CD4-positive, alpha-beta T cell treated with Interleukin-21 for 1 hour (primary cell): ENCODE measurements at regions not wholly inside any gene's neighbourhood (a gene's known extent, or its start where the extent isn't known, plus 50 kb on each side); places are given as distances from the start of the nearest gene placed in this dataset.

Source experiments
- DNase-seq: peaks from one replicate; pipeline ENCODE4 v3.0.0-alpha.2; 2020

DNA sequence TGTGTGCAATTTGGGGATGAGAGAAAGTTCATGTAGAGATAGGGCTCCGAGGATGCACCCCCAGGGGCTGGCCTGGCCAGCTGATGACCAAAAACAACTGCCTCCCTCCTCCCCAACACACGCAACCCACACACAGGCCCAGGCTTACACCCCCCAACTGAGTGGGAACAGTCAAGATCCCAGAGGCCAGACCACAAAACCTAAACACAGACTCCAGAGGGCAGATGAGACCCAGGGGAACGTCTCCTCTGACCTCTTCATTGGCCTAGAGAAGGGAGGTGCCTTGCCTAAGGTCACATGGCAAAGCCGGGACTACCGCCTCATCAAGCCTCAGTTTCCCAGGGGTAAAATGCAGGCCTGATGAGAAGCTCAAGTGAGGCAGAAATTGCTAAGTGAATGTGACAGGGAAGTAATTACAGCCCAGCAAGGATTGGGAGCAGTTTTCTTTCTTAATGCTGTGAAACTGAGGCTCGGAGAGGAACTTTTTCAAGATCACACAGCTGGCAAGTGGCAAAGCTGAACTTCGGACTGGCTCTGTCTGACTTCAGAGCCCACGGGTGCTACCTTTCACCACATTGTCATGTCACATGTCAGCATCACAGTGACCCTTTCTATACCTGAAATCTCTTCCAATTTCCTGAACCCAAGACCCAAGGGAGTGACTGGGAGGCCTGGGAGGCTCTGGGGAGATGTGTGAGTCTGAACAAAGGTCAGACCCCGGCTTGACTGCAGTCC lies 69.9 kb upstream of the WNT11 start:
- DNase-seq: no peak

DNA sequence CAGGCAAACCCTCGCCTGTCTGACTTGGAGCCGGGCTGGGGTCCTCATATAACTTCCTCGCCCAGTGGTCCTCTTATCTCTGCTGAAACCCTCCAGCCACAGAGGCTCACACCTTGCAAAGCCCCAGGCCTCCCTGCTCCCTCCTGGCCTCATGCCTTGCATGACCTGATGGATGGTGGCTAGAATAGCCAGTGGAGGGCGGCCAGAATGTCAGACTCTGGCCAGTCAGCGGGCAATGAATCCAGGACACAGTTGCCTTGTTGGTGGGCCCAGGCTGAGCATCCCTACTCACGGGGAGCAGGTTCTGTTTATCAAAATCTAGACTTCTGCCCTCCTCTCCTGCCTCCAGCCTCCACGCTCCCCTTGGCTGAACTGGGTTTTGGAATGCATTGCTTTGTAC lies 69.1 kb upstream of the WNT11 start:
- DNase-seq: no peak

DNA sequence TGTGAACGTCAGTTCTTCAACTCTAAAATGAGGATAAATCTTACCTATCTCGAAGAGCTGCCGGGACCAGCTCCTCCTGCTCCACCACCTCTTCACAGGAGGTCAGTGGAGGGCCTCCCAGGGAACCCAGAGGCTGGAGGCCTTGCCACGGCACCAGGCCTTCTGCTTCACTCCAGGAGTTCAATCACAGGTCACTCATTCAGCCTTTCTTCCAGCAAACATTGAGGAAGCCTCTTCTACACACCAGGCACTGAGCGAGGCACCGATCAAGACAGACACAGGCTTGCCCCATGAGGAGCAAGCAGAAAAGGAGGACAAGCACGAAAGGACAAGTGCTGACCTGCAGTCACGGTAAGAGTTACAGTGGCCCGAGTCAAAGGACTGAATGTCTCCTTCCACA lies 64.8 kb upstream of the WNT11 start:
- DNase-seq: no peak

DNA sequence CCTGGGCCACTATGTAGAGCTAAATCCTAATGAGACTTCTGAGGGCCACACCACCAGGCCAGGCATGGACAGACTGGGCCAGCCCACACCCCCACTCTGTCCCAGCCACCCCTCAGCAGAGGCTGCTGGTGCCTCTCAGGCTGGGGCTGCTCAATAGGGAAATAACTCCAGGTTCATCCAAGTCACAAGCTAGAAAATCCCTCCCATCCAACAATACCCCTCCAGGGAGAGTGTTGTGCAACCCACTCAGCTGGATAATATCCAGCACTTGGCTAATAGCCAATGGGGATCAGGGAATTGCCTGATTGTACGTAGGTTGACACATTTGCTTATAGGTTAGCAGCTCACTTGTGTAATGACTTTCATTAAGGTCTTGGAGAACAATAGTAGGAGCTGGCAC lies 64.1 kb upstream of the WNT11 start:
- DNase-seq: no peak

DNA sequence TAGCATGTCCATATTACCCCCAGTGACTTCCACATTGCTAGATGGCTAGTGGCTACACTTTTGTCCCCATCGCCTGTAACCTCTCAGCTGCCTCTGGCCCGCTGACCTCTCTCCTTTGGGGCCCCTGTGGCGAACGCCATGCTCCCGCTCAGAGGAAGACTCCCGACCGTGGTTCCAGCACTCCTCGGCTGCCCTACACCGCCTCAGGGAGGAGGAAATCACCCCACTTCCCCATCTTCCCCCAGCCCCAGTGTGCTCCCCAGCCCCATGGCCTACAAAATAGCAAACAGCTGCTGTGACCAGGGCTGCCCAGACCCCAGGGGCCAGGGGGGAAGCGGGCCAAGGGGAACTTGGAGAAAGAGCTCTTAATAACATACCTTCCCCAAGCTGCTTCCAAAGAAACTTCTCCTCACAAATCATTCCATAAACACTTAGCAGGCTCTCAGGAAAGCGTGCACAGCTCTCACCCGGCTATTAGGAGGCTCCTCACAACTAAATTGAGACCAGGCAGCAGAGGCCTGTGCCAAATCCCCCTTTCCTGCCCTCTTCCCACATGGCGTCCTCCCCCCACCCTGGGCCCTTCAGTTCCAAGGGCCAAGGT lies 63.5 kb upstream of the WNT11 start:
- DNase-seq: no peak

DNA sequence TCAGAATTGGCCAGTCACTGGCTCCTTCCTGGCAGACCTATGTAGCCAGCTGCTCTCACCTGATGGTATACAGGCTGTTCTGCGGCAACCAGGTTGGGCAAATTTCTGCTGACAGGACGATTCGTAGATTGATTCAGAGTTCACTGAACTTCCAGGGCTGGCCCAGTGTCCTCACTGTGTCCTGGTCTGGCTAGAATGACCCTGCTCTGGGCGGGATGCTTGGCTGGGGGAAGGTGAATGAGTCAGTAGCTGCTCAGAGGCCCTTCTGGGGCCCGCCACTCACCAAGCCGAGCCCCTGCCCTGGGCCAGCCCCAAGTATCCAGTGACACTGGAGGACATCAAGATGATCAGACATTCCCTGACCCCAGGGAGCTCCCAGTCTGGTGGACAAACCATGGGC lies 62.9 kb upstream of the WNT11 start:
- no peak for DNase-seq

DNA sequence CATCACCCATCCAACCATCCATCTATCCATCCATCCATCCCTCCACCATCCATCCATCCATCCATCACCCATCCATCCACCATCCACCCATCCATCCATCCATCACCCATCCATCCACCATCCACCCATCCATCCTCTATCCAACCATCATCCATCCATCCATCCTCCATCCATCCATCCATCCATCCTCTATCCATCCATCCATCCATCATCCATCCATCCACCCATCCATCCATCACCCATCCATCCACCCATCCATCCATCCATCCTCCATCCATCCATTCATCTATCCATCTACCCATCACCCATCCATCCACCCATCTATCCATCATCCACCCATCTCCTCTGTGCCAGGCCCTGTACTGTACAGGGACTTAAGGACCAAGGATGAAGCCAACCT lies 62.2 kb upstream of the WNT11 start:
- no peak for DNase-seq

DNA sequence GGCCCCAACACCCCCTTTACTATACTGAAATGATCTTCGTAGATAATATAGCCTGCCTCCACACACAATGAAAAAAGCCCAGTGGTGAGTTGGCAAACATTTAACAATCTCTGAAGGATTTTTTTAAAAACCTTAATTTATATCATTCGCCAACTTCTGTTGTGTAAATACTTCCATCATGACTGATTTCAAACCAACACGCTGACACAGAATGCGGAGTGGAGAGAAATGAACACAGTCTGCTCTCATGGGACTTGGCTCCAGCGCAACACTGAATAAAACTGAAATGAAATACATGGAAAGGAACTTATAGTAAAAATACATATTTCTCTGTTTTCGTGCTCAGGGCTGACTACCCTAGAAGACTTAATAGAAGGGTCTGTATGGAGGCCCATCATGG lies 61.3 kb upstream of the WNT11 start:
- no peak for DNase-seq

DNA sequence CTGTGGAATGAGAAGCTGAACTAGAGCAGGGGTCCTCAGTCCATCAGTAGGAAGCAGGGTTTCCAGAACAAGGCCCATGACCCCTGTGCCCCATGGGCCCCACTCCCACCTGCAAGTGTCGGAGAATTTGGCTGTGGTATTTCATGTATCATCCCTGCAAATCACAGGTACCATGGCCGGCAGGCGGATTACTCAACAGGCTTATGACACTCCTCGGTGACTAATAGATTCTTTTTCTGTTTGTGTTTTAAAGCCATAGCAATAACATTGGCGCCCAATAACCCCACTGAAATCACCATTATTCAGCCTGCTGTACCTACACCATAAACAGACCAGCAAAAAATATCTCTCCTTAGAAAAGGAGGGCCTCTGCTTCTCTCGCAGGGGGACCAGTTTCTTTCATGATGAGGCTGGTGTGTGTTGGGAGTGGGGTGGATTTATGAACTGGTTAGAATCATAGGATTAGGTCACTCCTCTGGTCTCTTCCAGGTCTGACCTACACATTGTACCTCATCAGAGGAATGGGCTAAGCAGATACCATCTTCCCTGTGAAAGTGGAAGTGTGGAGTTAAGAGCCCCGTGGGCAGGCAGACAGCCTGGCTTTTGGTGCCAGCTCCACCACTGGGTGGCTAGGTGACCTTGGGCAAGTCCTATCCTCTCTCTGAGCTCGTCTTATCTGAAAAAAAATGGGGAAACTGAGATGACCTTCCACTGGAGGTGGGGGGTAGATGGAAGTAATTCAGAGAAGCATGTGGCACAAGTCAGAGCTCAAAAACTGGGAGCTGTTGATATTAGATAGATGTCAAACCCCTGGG lies 60.2 kb upstream of the WNT11 start:
- DNase-seq: no peak

DNA sequence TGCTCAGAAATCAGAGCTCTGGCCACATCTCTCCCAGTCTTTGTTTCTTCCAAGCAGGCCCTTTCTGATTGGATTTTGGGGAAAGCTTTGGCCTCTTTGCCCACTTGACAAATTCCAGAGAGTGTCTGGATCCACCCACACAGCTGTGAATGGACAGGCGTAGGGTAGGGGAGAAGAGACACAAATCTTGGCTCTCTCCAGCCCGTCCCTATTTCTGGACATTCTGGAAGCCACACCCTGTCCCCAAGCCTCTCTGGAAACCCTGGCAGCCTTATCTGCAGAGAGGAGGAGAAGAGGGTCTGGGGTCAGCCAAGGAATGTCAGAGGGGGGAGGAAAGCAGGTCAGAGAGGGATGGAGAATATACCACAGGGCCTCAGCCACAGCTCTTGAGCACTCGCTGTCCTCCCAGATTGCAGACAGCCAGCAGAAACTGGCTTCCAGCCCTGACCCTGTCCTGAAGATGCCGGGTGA lies 59.5 kb upstream of the WNT11 start:
- no peak for DNase-seq

DNA sequence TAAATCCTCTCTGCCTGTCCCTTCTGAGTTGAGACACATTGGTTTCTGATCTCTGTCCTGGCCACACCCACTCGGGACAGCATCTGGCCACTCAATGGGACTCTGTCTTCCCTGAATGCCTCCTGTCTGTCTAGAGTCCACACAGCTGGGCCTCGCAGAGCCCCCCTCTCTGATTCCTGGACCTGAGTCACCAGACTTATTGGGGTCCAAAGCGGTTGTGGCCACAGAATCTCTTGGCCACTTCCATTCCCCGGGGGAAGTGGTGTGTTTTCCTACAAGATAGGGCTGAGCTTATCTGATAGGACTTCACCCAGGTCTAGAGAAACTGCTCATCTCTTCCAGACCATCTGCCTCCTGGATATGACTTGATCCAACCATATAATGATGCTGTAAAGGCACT lies 57.4 kb upstream of the WNT11 start:
- DNase-seq: no peak

DNA sequence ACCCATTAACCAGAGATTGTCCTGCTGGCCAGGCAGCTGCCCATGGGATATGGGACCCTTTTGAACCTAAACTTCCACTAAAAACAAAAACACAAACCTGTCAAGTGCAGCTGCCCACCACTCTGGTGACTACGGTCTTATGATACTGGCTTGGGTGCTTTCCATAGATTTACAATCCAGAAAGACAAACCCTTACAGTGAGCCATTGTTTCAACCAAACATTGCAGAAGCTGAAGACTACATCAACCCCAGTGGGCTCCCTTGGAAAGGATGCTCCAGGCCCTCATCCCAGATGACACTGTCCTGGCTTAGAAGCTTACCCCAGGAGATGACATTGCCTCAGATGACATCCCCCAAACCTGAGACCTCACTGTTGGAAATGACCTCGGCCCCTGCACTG lies 56.9 kb upstream of the WNT11 start:
- no peak for DNase-seq

DNA sequence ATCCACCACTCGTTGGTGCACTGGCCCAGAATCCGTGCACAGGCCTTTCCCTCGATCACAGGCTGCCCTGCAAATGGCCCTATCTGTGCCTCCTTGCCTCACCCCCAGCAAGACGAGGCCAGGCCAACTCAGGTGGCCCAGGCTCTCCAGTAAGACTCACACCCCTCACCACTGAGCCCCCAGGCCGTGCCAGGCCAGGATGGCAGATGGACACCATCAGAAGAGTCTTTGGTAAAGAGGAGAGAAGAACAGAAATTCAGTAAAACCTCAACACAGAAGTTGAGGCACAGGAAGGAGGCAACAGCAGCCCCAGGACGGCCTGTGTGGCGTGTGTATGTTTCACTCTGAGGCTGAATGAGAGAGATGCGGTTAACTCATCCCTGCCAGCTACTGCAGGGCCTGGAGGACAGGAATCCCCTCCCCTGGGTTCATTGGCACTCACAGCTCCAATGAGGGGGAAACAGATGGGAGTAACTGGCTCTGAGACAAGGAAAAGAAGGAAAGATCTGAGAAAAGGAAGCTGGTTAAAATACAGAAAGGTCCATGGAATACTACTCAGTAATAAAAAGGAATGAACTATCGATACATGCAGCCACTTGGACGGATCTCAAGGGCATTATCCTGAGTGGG lies 54.1 kb upstream of the WNT11 start:
- no peak for DNase-seq

DNA sequence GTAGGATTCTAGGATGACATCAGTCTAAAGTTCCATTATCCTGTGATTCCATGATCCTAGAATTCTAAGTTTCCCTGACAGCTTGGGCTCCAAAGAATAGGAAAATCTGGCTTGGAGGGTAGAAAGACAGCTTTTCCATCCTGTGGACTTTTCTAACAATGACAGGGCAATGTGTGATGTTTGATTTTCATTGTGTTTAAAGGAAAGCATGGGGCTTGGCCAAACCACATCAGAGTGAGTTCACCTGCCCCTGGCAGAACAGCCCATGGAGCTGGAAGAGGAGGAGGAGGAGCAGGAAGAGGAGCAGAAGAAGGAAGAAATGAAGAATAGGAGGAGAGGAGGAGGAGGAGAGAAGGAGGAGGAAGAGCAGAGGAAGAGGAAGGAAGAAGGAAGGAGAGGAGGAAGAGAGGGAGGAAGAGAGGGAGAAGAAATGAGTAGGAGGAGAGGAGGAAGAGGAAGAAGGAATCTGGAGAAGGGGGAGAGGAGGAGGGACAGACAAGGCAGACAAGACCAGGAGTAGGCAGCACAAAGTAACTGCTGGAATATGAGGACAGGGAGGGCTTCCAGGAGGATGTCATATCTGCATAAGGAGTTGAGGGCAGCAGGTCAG lies 53.1 kb upstream of the WNT11 start:
- DNase-seq: no peak

DNA sequence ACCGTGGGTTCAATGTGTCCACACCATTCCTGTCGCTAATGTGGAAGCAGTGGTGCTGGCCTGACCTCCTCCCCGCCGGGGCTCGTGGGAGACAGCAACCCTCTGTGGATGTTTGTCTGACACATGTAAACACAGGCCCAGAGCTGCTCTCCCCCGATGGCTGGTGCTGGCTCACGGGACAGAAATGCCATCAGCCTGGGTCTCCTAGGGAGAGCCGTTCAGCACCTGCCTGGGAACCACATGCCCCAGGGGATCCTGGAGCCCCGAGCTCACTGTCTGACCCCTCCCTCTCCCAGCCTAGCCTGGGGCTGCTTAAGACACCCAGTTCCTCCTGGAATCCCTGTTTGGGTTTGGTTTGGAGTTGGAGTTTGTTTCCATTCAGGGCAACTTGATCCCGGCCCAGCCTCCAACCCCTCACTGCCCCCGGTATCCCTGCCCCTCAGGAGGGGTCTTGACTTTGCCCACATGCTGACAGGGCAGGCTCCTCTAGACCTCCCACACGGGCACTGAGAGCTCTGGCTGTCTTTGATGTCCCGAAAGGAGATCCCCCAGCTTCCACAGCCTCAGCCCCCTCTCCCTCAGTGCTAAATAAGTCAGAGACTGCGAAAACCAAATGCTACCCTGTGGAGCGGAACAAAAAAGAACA lies 50.9 kb upstream of the WNT11 start:
- DNase-seq: no peak

DNA sequence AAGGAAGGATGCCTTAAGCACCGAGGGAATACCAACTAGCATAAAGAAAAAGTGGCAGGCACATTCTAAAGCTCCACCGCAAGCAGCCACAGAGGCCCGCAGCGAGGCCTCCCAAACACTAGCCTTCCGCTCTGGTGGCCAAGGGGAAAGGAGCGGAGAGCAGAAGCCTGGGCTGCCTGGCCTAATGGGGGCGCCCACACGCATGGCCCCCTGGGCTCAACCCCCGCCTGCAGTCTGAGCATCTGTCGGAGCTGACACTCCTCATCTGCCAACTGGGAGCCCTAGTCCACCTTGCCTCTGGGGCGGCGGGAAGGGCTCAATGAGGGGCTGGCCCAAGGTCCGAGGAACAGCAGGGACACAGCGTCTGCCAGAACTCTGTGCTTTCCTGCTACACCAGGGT lies 50.1 kb upstream of the WNT11 start:
- DNase-seq: no peak
